NCI-H187 (cell line): ENCODE measurements at regions not wholly inside any gene's neighbourhood (a gene's known extent, or its start where the extent isn't known, plus 50 kb on each side); places are given as distances from the start of the nearest gene placed in this dataset.

Experiments used
- DNase-seq, 2 experiments: peaks; one replicate each; lab custom pipeline; 2025; lab: John Stamatoyannopoulos, UW

- DNase-seq, result no peak
Observed at GRCh38 chr12:72082986-72083820, 144.6 kb downstream of the TPH2 start.

DNA sequence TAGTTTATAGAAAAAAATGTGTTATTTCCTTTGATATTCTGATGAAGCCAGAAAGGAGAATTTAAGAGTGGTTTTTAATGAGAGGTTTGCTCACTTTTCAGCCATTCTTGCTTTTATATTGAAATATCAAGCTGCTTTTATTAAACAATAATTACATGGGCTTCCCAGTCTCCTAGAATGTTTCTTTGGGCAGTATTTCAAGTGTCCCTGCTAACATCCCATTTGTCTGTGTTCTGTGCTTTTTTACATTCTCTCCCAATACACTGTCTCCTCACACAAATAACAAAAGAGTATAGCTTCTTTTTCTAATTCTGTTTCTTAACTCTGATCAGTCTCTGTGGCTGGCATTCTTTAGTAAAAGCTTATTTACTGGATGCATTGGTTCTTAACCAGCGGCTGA, 145.4 kb downstream of the TPH2 start:
- DNase-seq, result no peak

DNA sequence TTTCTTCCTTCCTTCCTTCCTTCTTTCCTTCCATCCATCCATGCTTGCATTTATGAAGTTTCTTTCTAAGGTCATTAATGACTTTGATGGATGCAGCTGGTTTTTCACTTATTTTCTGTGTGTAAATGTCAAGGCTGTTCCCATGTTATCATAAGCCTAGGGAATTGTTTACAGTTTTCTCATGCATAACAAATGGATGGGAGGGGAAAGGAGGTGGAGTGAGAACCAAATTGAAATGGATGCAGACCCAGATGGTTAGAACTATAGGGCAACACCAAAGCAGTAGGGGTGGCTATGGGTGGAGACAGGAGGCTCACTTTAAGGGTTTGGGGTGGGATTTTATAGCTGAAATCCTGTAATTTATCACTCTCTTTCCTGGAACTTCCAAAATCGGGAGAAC, 146.2 kb downstream of the TPH2 start:
- DNase-seq, result no peak

DNA sequence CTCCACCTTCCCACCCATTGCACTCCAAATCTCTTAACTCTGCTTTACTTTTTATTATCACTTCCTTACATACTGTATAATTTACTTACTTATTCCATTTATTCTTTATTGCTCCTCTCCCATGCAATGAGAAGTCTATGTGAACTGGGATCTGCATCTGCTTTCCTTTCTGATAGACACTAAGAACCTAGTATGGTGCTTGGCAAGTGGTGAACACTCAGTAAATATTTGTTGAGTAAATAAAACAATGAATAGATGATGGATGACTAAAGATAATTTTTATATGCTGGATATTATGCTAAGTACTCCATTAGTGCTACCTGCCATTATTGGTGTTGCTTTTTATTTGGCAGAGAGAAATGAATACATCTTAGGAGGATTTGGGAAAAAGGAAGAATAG, 151.0 kb downstream of the TPH2 start:
- no peak for DNase-seq

GRCh38 chr12:72093424-72093823, 154.8 kb downstream of the TPH2 start:
- no peak for DNase-seq

DNA sequence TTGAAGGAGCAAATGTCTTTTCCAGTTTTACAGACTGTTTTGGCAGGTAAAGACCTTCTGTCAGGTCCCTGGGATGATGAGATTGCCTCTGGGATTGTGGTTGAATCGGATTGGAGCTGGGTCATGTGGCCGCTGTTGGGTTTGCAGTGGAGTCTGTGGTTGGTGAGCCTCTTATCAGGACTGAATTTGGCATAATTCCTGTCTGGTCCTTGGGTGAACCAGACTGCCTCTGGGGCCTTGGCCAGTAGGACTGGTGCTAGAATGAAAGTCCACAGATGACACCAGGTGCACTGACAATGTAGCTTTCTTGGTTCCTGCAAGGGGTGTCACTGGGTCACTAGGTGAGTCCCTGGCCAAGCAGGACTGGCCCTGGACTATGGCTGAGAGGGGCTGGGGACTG, 155.3 kb downstream of the TPH2 start:
- DNase-seq, result no peak

DNA sequence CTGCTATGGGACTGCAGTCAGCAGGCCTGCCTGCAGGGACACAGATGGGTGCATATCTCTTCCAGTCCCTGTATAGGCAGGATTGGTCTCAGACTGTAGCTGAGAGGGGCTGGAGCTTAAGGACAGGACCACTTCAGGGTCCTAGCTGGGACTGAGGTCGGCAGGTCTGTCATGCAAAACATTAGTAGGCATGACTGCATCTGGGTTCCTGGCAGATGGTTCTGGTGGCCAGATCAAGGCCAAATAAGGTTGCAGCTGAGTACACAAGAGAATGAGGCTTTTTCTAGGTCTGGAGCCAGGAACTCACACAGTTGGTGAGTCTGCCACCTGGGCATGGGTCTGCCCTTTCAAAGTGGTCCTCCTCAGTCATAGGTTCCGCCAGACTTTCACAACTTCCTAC, 155.8 kb downstream of the TPH2 start:
- no peak for DNase-seq

DNA sequence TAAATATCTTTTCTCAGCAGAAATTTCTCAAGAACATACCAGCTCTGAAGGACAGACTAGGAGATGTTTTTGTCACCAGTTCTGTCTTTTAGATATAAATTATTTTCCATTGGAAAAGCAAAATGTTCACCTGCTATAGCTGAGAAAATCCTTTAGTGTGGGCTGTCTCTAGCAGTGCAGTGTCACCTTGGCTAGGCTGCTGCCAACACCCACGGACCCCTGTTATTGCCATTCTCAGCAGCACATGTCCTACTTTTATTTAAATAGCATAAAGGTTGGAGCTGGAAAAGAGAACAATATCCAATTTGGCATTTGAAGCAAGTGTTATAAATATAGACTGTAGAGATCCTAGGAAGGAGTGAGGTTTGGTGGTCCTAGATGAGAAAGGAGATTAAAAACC, 156.4 kb downstream of the TPH2 start:
- DNase-seq, result no peak

GRCh38 chr12:72098622-72099021, 160.0 kb downstream of the TPH2 start:
- DNase-seq, result no peak

DNA sequence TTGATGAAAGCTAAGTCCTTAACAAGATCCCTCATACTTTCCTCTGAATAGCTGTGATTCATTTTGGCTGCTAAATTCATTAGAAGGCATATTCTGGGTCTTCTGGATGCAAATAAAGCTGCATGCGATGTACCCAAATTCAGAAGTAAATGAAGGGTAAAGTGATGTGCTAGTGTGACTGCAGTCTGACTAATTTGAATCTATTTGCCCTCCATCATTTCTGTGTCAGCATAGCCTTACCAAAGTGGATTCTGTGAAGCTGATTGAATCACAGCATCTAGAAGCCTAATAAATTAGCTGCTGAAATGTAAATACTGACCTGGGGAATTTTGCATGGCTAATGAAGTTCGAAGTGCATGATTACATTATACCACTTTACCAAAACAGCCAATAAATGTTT, 162.2 kb downstream of the TPH2 start:
- DNase-seq, result no peak

DNA sequence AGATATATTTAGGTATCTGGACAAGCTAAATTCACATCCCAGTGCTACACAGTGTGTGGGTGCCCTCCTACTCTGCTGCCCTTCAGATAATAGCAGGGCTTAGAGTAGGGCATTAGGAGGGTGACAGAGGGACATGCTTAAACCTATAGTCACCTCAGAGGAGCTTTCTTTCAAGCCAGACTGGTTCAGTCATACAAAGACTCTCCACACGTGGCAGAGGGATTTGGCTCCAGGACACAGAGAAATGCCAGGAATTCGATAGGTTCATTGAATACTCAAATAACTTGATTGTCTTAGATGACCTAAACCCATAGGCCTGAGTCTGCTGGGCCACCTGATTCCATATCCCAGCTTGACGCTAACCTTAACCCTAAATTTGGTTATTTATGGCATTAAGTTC, 163.5 kb downstream of the TPH2 start:
- DNase-seq, result no peak

DNA sequence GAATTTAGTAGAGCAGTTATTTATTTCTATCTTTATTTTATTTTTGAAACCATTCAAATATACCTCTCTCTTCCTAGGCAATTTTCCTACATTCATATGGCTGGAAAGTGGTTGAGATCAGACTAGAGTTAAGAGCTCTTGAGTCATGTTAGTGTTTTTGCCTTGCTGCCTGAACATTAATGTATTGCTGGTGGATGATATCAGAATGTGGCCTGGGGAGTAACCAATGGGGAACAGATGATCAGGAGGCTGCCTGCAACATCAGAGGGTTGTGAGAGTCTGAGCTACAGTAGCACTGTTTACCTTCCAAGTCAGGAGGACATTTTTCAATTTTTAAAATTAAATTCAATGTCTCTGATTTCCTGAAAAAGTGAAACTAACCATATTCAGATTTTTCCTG, 166.3 kb upstream of the TRHDE start:
- no peak for DNase-seq

- DNase-seq, result no peak
Observed at GRCh38 chr12:72110937-72111650, 161.1 kb upstream of the TRHDE start.

DNA sequence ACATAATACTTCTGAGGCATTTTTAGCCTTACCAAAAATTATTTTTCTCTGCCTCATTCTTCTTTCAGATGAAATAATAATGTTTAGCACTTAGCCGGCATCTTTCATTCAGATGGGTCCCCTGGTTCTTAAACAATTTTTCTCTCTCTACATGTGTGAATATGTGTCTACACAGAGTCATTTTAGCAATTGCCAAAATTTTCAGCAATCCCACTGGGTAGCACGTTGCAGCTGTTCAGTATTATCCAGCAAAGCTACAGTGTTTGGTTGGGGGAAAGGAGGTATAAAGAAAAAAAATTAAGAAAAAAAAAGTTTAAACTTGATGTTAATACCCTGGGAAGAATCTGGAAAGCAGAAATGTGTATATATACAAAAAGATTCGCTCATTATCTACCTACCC, 160.5 kb upstream of the TRHDE start:
- DNase-seq, result no peak

DNA sequence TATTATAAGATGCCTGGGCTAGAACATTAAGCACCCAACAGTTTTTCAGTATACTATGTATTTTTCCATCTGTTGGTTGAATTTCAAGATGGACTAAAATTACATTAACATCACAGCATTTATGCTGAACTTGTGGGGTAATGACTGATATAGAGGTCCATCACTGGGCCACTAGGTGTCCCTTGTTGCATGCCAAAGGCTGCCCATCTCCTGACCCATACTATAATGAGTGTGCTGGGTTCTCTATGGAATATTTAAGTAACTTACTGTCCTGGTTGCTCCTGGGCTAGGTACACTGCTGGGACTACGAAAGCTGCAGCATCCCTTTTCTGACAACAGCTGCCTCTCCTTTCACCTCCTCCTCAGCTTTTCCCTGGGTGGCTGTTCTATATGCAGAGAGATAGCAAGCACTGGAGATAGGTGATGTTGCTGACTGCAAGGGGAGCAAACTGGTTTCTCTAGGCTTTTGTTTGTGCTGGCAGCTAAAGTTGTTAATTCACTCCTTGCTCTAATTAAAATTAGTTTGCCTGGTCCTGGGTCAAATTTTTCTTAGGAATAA, 138.6 kb upstream of the TRHDE start:
- DNase-seq, result no peak

- DNase-seq, result no peak
Observed at GRCh38 chr12:72134246-72135020, 137.7 kb upstream of the TRHDE start.

GRCh38 chr12:72135021-72135301, 137.2 kb upstream of the TRHDE start:
- DNase-seq, result no peak

DNA sequence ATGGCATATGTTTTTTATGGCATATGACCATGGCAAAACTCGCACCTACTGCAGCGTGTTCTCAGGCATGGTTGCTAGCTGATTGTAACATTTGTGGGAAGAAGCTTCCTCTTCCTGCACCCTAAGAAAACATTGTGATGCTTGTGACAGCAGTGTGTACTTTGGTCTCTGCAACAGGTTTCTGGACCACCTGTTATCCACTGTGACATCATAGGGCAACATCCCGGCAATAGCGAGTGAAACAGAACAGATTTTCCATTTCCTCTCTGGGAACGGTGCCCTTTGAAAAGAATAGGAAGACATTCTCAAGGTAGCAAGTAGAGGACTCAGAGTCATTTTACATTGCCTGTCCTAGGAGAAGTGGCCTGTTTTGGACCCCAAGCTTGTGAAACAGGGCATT, 135.4 kb upstream of the TRHDE start:
- DNase-seq, result no peak

GRCh38 chr12:72139411-72139810, 132.8 kb upstream of the TRHDE start:
- DNase-seq, result no peak

DNA sequence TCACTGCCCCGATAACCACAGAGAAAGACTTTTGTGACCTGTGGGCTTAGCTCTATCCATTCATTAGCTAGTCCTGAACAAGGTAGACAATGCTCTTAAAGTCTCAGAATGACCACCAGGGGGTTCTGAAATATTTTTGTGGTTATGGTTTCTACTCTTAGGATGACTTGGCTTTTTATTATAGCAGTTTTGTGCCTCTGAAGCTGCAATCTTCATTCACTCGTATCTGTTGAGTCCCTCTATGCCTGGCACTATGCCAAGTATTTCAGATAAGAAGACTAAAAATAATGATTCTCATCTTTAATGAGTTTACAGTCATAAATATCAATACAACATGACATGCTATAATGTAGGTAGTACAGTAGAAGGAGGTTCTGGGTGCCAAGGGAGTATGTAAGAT, 130.8 kb upstream of the TRHDE start:
- DNase-seq, result no peak

- no peak for DNase-seq
Observed at GRCh38 chr12:72144553-72144952, 127.6 kb upstream of the TRHDE start.

- no peak for DNase-seq
Observed at GRCh38 chr12:72146495-72146894, 125.7 kb upstream of the TRHDE start.

DNA sequence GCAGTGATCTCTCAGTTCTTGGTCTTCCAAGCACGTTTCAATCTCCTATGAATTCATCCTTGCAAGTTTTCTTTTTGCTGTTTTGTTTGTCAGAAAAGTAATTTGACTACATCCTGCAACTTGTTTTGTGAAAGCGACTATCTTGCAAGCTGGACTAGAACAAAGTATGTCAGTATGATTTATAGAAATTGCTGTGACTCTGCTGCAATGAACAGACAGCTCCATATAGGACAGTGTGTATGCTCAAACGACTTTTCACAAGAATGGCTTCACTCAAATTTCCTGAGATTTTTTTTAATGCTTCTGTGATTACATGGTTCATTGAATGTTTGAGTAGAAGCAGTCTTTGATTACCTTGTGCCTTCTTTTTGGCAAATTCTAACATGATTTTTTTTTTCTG, 123.5 kb upstream of the TRHDE start:
- DNase-seq, result no peak
